Ammon's horn (tissue), 1 donor: ENCODE measurements at regions not wholly inside any gene's neighbourhood (a gene's known extent, or its start where the extent isn't known, plus 50 kb on each side); places are given as distances from the start of the nearest gene placed in this dataset.

Experiments used
- DNase-seq: peaks from one replicate; pipeline ENCODE4 v3.0.0-alpha.2; 2016; ENCODE audit warnings: low spot score

DNA sequence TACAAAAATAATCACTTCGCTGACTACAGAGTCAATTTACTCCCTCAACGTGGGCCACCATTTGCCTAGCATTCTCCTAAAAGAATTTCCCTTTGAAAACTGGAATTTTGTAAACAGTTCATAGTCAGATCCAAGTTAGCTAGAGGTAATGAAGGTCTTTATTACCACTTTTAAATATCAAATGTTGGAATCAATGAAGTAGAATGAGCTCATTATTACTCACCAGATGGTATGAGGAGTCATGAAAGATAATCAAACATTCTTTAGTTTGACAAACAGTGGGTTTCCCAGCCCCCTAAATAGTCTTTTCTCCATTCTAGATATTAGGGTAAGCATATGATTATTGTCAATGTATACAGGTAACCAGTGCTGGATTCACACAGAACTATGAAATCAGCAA is 455.7 kb upstream of the THBS1 start:
- no peak for DNase-seq

GRCh38 chr15:39125904-39126303 is 455.0 kb upstream of the THBS1 start:
- no peak for DNase-seq

DNA sequence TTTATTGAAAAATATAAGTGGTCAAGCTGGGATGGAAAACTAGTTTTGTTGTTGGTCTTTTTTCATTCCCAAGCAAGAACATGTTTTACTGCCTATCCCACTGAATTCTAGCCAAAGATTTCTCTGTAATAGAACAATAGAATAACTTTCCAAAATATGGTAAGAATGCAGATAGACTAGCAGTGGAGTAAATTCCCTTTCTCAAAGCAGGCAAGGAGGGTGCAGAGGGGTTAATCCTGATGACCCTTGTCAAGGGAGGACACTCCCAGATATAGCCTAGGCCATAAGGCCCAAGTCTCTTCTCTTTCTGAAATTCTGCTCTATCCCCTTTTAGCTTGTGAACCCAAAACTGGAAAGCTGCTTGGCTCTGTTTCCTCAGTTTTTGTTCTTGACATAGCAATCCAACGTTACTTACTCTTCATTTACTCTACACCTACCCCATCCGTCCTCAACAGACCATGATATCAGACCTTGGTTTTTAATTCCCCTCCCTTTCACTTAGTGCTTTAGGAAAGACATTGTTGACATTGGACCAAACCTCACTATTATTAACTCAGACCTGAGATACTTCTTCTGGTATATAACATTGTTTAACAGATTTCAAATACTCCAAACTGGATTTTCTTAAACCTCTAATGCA is 453.6 kb upstream of the THBS1 start:
- no peak for DNase-seq

- no peak for DNase-seq
Observed at GRCh38 chr15:39127925-39128617, 452.8 kb upstream of the THBS1 start.

DNA sequence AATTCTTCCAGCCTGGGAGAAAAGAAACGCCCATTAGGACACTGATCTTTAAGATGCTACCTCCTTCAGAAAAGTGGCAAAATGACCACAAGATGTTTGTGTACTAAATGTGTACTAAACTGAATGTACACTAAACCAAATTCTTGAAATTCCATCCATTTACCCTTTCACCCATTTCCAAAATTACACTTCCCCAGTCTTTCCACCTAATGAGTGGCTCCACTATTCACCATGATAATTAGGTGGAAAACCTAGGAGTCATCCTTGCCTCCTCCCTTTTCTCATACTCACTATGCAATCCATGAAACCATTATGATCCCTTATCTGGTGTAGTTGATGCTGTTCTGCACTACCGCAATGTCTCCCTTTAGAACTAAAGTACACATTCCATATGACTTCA is 452.1 kb upstream of the THBS1 start:
- no peak for DNase-seq

DNA sequence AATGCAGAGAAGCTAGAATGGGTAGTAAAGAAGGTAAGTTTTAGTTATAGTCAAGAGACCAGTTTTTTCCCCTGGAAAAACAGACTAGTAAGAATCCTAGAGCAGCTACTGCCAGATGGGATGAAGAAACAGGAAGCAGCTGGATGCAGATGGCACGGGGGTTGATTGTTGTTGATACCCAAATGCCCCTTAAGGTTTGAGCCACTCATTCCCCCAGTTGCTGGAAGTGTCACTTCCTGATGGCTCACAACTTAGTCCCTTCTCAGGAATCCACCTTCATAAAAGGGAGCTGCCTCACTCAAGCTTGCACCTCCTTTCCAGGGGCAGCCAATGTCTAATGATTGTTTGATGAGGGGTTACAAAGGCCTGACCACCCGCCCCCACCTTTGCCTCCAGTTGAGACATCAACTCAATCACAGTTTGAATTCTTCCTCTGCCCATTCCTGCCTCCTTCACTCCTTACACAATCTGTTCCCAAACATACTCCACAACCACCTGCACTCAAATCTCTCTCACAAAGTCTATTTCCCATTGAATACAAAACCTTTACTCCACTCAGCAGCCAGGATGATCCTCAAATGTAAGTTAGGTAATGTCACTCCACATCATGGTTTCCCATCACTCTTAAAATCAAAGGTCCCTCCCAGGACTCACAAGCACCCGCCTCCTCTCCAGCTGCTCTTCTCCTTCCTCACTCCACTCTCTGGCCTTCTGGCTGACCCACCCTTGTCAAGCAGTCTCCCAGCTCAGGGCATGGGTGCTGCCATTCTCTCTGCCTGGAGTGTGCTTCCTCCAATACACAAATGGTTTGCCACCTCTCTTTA is 450.1 kb upstream of the THBS1 start:
- DNase-seq, result no peak

DNA sequence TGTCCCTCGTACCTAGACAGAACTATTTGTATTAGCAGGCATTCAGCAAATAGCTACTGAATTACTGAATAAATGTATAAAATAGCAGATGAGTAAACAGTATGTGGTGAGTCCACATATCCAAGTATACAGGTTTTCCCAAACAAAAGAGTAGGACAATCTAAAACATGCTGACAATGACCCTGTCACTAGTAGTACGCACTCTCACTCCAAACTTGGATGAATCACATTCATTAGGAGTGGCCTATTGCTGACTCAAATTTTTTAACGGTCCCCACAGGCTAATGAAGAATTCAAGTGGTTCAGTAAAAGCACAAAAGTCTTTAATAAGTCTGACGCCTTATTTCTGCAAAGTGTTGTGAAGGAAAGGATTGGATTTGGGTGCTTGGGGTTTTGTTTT is 449.3 kb upstream of the THBS1 start:
- DNase-seq, result no peak

DNA sequence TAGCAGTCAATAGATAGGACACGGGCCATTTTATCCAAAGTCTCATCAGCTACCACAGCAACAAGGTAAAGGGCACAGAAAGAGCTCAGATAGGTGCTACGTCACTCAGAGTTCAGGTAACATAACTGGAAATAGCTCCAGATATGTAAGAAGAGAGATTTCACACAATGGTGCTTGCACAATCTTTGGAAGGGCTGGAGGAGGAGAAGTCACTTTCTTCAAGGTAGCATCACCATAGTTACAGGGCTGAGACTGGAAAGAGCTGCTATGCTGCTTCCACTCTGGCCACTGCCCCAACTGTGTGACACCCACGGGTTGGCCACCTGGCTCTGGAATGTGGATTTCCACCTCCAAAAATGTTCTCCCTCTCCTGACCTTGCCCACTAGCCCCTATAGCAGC is 448.8 kb upstream of the THBS1 start:
- no peak for DNase-seq

DNA sequence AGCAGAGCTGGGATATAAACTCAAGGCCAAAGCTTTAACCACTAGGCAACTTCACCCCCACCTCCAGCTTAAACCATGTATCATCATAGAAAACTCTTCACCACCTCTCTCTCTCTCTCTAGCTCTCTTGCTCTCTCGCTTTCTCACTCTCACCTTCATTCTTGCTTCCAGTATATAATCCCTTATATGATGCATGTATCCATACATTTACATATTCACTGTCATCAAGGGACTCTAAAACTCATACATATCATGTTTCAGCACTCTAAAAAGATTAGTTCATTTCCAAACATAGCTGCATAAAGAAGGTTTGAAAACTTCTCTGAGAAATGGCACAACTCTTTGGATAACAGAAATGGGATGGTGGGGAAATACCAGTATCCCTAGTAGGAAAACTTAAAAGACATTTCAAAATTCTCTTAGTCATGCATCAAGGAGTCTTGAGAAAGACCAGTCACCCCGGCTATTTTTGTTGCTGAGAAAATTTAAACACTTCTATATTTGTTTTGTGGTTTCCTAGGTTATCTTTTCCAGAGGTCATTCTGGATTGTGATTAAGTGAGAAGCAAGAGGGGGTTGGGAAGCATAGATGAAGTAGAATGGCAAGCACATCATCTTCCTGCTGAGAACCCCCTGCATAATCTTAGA is 447.8 kb upstream of the THBS1 start:
- DNase-seq, result no peak

DNA sequence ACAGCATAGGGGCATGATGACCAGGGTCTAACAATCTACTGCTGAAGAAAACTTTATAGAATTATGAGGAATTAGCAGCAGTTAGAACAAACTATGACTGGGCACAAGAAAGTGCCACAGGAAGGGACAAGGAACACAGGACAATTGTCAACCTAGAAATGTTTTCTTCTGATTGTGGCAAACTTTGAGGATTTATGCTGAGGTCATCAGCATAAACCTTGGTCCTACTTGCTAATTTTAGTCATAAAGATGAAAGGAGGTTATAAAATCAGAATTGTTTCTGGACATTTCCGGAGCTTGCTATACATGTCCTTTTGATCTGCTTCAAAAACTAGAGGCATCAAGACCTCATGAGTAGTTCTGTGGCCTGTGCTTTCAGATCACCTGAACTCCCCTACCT is 446.6 kb upstream of the THBS1 start:
- DNase-seq, result no peak

GRCh38 chr15:39135989-39136388 is 444.9 kb upstream of the THBS1 start:
- DNase-seq, result no peak

GRCh38 chr15:39139431-39140059 is 441.3 kb upstream of the THBS1 start:
- no peak for DNase-seq

DNA sequence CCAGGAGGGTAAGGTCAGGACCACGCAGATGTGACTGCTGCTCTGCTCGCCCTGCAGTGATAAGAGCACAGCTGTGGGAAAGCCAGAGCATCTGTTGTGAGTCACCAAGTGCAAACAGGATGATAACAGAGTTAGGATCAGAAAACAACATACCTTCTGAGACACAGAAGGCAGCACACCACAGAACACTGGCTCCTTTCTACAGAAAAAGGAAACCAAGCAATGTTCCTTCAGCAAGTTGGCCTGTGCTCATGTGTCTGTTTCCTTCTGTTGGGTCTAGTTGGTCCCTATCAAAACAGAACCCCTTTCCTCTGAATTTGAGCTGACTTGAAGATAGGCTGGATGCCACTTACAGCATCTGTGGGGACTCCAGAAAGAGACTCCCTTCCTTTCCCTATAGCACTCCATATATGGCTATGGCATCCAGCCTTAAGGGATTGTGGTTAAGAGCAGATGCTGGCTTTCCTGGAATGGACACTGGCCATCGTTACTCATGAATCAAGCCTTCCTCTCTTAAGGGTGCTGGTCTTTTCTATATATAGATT is 440.7 kb upstream of the THBS1 start:
- DNase-seq, result no peak

- no peak for DNase-seq
Observed at GRCh38 chr15:39142500-39142899, 438.4 kb upstream of the THBS1 start.

DNA sequence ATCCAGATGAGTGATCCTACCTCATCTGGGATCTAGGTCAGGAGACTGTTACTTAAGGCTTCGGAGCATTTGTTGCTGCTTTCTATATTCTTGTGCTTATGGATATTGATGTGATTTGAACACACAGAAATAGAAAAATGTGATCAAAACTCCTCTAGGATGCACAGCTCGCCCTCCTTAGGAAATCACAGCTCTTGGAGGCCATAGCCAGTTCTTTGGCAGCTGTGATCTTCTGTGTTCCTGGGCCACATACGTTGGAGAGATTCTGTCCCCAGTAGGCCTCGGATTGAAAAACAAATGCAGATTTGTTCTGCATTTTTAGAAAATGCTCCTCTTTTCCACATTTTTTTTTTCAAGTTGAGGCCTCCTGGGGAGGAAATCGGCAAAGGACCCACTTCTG is 437.4 kb upstream of the THBS1 start:
- DNase-seq, result no peak

- DNase-seq, result no peak
Observed at GRCh38 chr15:39144051-39144450, 436.8 kb upstream of the THBS1 start.

DNA sequence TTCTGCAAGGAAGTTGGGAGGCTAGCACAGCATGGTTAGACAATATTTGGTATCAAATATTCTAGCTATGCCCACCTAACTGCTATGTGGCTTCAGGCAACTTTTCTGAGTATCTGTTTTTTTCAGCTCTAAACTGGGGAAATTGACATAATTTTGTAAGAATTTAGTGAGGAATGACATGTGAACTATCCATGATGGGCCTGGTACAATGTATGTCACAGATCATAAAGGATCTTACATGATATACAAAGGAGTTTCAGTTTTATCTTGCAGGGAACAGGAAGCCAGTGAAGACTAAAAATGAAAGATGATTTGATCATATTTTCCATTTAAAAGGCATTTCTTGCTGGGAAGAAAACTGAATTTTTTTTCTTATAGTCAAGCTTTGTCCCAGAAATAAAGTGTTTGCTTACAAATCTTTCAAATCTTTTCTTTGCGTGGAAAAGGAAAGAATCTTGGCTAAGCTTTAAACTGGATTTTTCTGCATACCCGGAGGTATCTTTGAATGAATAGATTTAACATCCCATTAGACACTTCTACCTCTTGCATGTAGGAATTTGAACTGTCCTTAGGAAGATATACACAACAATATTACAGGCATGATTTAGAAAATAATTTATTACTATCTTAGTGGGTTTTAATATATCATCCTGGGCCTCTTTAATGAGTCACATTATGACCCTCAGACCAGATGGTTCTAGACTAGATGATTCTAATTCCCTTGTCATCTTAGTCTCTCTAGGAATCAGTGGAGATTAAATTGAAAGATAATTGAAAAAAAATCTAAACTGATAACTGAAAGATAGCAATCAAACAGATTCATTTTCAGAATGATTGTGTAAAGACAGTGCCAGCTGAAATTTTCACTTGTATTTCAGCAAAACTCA is 436.0 kb upstream of the THBS1 start:
- no peak for DNase-seq

DNA sequence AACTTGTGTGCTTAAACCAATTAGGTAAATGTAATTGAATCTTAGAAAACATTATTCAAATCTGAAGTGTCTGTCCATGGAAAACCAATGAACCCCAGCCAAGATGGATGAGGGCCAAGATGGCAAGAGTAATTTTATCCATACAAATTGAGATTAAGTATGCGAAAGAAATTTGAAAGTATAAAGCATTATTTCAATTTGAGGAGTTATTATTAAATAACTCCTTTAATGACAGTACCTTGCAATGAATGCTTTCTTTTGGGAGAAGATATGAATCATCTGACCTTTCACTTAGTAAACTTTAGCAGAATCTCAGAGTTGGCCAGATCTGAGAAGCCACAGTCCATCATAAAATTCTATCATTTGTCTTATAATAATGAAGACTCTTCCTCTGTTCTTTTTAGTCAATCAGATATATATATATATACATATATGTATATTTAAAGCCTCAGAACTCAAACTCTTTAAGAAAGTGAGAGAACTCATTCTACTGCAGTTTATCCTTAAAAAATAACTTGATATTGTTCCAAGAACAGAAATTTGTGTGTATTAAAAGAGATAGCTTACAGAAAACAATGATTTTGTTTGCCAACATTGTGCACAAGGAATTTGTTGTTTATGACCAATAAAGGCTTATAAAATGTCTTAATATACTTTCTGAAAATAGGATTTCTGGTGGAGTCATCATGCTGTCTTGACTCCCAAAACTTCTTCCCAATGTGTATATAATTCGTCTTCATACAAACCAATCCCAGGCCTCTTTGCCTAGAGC is 434.8 kb upstream of the THBS1 start:
- DNase-seq, result no peak

- no peak for DNase-seq
Observed at GRCh38 chr15:39149636-39150150, 431.2 kb upstream of the THBS1 start.

DNA sequence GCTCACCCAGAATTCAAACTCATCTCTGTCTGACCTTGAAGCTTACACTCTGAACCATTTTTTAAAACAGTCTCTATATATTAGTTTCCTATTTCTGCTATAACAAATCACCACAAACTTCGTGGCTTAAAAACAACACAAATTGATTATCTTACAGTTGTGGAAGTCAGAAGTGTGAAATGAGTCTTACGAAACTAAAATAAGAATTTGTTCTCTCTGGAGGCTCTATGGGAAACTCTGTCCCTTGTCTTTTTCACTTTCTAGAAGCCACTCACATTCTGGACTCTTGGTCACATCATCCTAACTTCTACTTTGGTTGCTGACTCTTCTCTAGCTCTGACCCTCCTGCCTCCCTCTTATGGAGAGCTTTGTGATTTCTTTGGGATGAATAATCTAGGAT is 429.3 kb upstream of the THBS1 start:
- no peak for DNase-seq
